ENCODE measurements at regions not wholly inside any gene's neighbourhood (a gene's known extent, or its start where the extent isn't known, plus 50 kb on each side); places are given as distances from the start of the nearest gene placed in this dataset.

DNA sequence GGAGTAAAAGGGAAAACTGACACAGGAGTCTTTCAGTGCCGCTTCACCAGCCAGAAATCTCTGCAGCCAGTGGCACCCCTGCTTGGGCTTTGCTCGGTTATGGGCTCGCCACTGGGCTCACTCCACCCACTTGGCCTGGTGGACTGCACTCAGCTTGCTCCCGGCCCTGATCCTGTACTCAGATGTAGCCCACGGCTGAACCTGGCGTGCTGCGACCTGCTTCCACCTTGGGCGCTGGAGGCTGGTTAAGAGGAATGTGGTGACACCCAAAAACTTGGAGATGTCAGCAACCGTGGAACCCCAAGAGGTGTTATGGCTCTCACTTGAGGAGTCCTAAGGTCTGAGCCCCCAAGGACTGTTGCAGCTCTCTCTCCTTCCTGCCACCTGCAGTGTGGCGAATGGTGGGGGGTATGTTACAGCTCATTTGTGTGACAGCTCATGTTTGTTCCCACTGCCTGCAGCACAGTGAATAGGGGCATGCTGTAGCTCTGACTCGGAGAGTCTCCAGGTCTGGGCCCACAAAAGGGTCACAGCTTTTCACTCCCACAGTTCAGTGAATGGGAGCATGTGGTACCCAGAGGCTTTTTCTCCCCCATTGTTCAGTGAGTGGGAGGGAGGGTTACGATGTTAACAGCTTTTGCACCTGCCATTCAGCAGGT, 1124.5 kb upstream of the ATXN8OS start:
- no peak for DNase-seq (ENCODE audit: low read depth)
- H3K4me3 ChIP-seq (ENCODE audit: low read depth, low read length) = no peak overlapping the region
- no peaks in the 10 kb centered on the region for H3K36me3 ChIP-seq (ENCODE audit: control insufficient read depth, insufficient read depth, low read length)
- no peaks in the 10 kb centered on the region for H3K27me3 ChIP-seq (ENCODE audit: control insufficient read depth, insufficient read depth, low read length)
- TF ChIP-seq CTCF (IDR thresholded peaks at IDR 0.05; ENCODE audit: insufficient read depth, low read length, poor library complexity, severe bottlenecking) = no peak

DNA sequence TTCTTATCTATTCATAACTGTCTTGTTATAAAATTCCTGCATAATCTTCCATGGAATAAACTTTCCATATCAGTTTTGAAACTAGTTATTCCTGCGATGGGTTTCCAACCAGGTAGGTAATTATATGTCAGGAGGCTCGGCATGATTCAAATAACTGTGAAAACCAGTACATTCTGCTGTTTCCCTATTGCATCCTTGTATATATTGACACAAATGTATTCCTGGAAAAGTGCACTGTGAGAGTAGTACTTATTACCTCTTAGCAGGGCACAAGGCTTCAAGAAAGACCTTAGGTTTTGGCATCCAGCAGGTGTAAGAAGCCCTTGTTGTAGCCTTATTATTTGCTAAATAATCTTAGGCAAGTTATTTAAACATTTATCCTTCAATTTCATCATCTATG, 1131.3 kb upstream of the ATXN8OS start:
- Histone ChIP-seq H3K4me3 (ENCODE audit: low read depth, low read length) (no peak overlapping the region), H3K36me3 (ENCODE audit: control insufficient read depth, insufficient read depth, low read length) (no peaks in the 10 kb centered on the region), H3K27me3 (ENCODE audit: control insufficient read depth, insufficient read depth, low read length) (no peaks in the 10 kb centered on the region)
- TF ChIP-seq CTCF (IDR thresholded peaks at IDR 0.05; ENCODE audit: insufficient read depth, low read length, poor library complexity, severe bottlenecking) = no peak
- DNase-seq (ENCODE audit: low read depth) = no peak

DNA sequence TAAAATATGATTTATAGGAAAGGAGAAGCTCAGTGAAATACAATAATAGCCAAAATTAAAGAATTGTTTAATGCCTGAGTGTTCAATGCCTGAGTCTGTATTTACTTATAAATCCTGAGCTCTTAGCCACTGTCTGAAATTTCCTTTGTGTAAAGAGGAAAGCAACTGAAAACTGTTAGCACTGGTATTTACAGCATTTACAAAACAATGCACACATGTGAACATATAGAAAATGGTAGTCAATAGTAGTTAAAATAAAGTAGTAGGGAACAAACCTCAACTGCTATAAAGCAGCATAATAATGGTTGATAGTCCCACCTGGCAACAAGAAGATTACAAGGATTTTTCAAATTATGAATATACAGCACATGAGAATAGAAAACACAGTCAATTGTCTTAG, 1137.1 kb upstream of the ATXN8OS start:
- no peak for DNase-seq (ENCODE audit: low read depth)
- no peak for TF ChIP-seq CTCF (IDR thresholded peaks at IDR 0.05; ENCODE audit: insufficient read depth, low read length, poor library complexity, severe bottlenecking)

DNA sequence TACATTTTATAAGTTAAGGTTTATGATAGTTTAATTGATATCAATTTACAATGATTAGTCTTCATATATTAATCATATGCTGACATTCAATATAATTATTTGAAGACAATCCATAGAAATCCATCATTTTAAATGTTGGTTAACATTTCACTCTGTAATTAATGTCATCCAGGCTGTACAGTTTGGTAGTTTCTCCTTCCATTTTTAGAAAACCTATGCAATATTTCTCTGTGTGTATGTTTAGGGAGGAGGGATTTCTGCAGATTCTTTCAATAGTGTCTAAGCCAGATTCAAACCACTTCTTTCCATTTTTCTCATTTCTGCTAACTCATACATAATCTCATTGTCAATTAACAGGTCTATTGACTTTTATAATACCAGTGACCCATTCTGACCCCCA, 1159.0 kb upstream of the ATXN8OS start:
- no peaks in the 10 kb centered on the region for H3K36me3 ChIP-seq (ENCODE audit: control insufficient read depth, insufficient read depth, low read length)
- no peaks in the 10 kb centered on the region for H3K27me3 ChIP-seq (ENCODE audit: control insufficient read depth, insufficient read depth, low read length)
- no peak for DNase-seq (ENCODE audit: low read depth)
- H3K4me3 ChIP-seq (ENCODE audit: low read depth, low read length) = no peak overlapping the region
- no peak for TF ChIP-seq CTCF (IDR thresholded peaks at IDR 0.05; ENCODE audit: insufficient read depth, low read length, poor library complexity, severe bottlenecking)

More for the DNA sequence above, 1137.1 kb upstream of the ATXN8OS start:
- Histone ChIP-seq H3K36me3 (ENCODE audit: control insufficient read depth, insufficient read depth, low read length) (no peaks in the 10 kb centered on the region), H3K4me3 (ENCODE audit: low read depth, low read length) (no peak overlapping the region), H3K27me3 (ENCODE audit: control insufficient read depth, insufficient read depth, low read length) (no peaks in the 10 kb centered on the region)

DNA sequence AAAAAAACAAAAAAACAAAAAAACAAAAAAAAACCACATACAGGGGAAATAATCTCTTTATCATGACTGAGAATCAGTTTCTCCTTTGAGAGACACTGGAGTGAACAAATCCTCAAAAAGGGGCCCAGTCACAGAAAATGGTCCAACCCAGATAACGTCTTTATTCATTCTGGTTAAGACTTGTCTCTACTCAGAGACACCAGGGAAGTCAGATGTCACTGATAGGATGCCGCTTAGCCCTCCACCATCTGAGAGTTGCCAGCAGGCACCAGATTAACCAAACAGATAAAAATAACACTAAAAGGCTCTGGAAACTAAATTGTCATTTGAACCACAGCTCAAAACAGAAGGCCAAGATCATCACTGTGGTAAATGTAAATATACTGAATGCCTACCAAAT, 1163.4 kb upstream of the ATXN8OS start:
- no peak for TF ChIP-seq CTCF (IDR thresholded peaks at IDR 0.05; ENCODE audit: insufficient read depth, low read length, poor library complexity, severe bottlenecking)
- Histone ChIP-seq H3K36me3 (ENCODE audit: control insufficient read depth, insufficient read depth, low read length) (no peaks in the 10 kb centered on the region), H3K4me3 (ENCODE audit: low read depth, low read length) (no peak overlapping the region), H3K27me3 (ENCODE audit: control insufficient read depth, insufficient read depth, low read length) (no peaks in the 10 kb centered on the region)
- DNase-seq (ENCODE audit: low read depth) = no peak

- DNase-seq (ENCODE audit: low read depth) = no peak
- Histone ChIP-seq H3K36me3 (ENCODE audit: control insufficient read depth, insufficient read depth, low read length) (no peaks in the 10 kb centered on the region), H3K27me3 (ENCODE audit: control insufficient read depth, insufficient read depth, low read length) (no peaks in the 10 kb centered on the region), H3K4me3 (ENCODE audit: low read depth, low read length) (no peak overlapping the region)
- no peak for TF ChIP-seq CTCF (IDR thresholded peaks at IDR 0.05; ENCODE audit: insufficient read depth, low read length, poor library complexity, severe bottlenecking)
Measured at GRCh38 chr13:68940049-68940448, 1167.6 kb upstream of the ATXN8OS start.
